ENCODE measurements at regions not wholly inside any gene's neighbourhood (a gene's known extent, or its start where the extent isn't known, plus 50 kb on each side); places are given as distances from the start of the nearest gene placed in this dataset.
"Not testable (repeated sequence)": the region's sequence is repeated elsewhere in the genome, so short reads cannot be mapped to it uniquely, and the experiment has no call there.

DNA sequence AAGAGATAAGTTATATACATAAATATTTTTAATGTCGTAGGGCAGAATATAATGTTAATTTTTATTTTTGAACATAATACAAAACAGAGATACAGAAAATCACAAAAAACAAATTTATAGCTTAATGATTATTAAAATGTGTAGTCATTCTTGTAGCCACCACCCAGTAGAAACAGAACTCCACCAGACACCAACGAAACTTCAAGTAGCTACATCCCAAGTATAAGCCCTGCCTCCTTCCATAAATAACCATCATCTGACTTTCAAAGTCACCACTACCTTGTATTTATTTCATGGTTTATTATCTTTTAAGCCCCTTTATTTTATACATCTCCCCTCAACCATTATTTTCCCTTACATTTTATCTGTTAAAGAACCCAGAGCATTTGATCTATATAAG lies 111.9 kb upstream of the ZWINT start:
- no peak overlapping the region for H3K4me3 ChIP-seq (replicated peaks; ENCODE audit: low read depth, low read length)
- no peak for DNase-seq (ENCODE audit: low read depth)
- no peak for TF ChIP-seq CTCF (IDR thresholded peaks at IDR 0.05; ENCODE audit: low read length, missing control alignments)

GRCh38 chr10:56470701-56471100 lies 109.6 kb upstream of the ZWINT start:
- TF ChIP-seq CTCF (IDR thresholded peaks at IDR 0.05; ENCODE audit: low read length, missing control alignments): no peak
- no peak overlapping the region for H3K4me3 ChIP-seq (replicated peaks; ENCODE audit: low read depth, low read length)
- DNase-seq (ENCODE audit: low read depth): no peak

- DNase-seq (ENCODE audit: low read depth): no peak
- no peak overlapping the region for H3K4me3 ChIP-seq (replicated peaks; ENCODE audit: low read depth, low read length)
- TF ChIP-seq CTCF (IDR thresholded peaks at IDR 0.05; ENCODE audit: low read length, missing control alignments): no peak
Observed at GRCh38 chr10:56469482-56469881, 108.4 kb upstream of the ZWINT start.

- H3K4me3 ChIP-seq (replicated peaks; ENCODE audit: low read depth, low read length): no peak overlapping the region
- TF ChIP-seq CTCF (IDR thresholded peaks at IDR 0.05; ENCODE audit: low read length, missing control alignments): no peak
- DNase-seq (ENCODE audit: low read depth): no peak
Observed at GRCh38 chr10:56466005-56466404, 104.9 kb upstream of the ZWINT start.

DNA sequence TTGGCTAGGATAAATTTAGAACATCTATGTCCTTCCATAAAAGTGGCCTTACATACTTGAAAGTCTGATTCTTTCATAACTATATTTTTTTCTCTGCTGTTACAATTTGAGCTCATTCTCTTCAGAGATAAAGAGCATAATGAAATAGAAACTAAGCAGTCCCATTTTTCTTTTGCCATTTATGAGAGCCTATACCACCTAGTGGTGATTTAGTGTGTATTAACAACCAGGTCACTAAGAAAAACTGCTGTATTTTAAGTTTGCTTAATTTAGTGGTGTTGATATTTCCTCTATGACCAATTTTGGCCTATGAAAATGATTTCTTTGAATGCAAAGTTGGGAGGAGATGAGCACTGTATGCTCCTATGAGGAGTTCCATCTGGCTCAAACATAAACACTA lies 88.7 kb upstream of the ZWINT start:
- no peak for DNase-seq (ENCODE audit: low read depth)
- no peak overlapping the region for H3K4me3 ChIP-seq (replicated peaks; ENCODE audit: low read depth, low read length)
- TF ChIP-seq CTCF (IDR thresholded peaks at IDR 0.05; ENCODE audit: low read length, missing control alignments): no peak

DNA sequence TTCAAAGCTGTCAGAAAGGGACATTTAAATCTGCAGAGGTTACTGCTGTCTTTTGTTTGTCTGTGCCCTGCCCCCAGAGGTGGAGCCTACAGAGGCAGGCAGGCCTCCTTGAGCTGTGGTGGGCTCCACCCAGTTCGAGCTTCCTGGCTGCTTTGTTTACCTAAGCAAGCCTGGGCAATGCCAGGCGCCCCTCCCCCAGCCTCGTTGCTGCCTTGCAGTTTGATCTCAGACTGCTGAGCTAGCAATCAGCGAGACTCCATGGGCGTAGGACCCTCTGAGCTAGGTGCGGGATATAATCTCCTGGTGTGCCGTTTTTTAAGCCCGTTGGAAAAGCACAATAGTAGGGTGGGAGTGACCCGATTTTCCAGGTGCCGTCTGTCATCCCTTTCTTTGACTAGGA lies 86.6 kb upstream of the ZWINT start:
- H3K4me3 ChIP-seq (replicated peaks; ENCODE audit: low read depth, low read length); DNase-seq (ENCODE audit: low read depth): not testable (repeated sequence)

DNA sequence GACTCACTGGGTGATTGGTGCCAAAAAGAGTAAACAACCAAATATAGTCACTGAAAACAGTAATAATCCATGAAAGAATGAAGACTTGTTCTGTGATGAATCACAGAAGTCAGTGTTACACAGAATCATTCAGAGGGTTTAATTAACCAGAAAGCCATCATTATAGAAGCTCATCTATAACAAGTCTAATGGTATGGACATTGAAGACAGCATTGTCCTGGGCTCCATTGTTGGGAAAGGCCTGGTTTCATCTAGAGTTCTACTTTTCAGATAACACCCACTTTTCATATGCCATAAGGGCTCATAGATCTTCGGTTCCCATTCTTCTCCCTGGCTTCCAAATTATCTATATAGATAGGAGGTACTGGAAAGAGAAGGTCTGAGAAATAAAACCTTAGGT lies 80.3 kb upstream of the ZWINT start:
- H3K4me3 ChIP-seq (replicated peaks; ENCODE audit: low read depth, low read length): not testable (repeated sequence)

More for the DNA sequence above, 80.3 kb upstream of the ZWINT start:
- not testable (repeated sequence) for DNase-seq (ENCODE audit: low read depth)
